ENCODE measurements at regions not wholly inside any gene's neighbourhood (a gene's known extent, or its start where the extent isn't known, plus 50 kb on each side); places are given as distances from the start of the nearest gene placed in this dataset.

DNA sequence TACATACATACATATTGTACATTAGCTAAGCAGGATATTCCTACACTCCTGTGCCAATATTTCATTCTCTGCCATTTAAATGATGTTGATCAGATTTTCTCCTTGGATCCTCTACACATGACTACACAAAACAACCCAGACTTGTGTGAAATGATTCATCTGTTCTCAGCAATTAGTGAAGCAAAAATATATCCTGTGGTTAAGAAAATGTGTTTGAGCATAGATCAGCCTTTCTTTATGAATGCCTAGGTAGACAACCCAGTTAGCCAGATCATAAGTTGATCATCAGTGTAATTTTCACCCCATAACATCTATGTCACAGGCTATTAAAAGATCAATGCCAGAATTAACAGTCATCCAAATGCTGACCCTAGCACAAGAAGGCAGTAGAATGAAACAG lies 275.2 kb upstream of the EDNRB start:
- TF ChIP-seq, protein P1, sequence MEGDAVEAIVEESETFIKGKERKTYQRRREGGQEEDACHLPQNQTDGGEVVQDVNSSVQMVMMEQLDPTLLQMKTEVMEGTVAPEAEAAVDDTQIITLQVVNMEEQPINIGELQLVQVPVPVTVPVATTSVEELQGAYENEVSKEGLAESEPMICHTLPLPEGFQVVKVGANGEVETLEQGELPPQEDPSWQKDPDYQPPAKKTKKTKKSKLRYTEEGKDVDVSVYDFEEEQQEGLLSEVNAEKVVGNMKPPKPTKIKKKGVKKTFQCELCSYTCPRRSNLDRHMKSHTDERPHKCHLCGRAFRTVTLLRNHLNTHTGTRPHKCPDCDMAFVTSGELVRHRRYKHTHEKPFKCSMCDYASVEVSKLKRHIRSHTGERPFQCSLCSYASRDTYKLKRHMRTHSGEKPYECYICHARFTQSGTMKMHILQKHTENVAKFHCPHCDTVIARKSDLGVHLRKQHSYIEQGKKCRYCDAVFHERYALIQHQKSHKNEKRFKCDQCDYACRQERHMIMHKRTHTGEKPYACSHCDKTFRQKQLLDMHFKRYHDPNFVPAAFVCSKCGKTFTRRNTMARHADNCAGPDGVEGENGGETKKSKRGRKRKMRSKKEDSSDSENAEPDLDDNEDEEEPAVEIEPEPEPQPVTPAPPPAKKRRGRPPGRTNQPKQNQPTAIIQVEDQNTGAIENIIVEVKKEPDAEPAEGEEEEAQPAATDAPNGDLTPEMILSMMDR (IDR thresholded peaks at IDR 0.05; ENCODE audit: unreplicated experiment) = no peak
- Mint-ChIP-seq H3K36me3 (ENCODE audit: low read depth, unreplicated experiment) (no peaks in the 10 kb centered on the region), H3K4me1 (ENCODE audit: unreplicated experiment) (no peaks in the 10 kb centered on the region), H3K4me3 (ENCODE audit: unreplicated experiment) (no peak overlapping the region), H3K9me3 (ENCODE audit: unreplicated experiment) (no peaks in the 10 kb centered on the region), H3K27ac (ENCODE audit: unreplicated experiment) (no peak overlapping the region), H3K27me3 (ENCODE audit: unreplicated experiment) (no peaks in the 10 kb centered on the region)
- no peak for DNase-seq (ENCODE audit: low spot score)

DNA sequence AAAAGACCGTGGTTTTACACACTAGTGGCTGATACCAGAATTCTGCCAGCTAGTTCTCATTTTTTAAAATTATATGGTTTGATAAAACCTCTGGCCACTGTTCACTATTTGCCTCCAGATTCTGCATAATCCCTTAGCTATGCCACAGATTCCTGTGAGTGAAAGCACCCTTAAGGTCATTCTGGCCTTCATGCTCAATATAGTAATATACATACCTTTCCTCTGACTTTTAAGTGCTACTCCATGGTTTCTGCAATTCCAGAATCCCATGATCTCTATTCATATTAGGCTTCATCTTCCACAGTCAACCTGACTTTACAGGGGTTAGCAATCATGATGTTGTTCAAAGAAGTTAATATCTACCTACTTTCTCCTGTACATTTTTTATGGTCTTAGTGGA lies 274.1 kb upstream of the EDNRB start:
- no peaks in the 10 kb centered on the region for H3K27me3 Mint-ChIP-seq (ENCODE audit: unreplicated experiment)
- H3K36me3 Mint-ChIP-seq (ENCODE audit: low read depth, unreplicated experiment) = no peaks in the 10 kb centered on the region
- H3K9me3 Mint-ChIP-seq (ENCODE audit: unreplicated experiment) = no peaks in the 10 kb centered on the region
- H3K4me1 Mint-ChIP-seq (ENCODE audit: unreplicated experiment) = no peaks in the 10 kb centered on the region
- H3K27ac Mint-ChIP-seq (ENCODE audit: unreplicated experiment) = no peak overlapping the region
- no peak for DNase-seq (ENCODE audit: low spot score)
- no peak overlapping the region for H3K4me3 Mint-ChIP-seq (ENCODE audit: unreplicated experiment)
- TF ChIP-seq, protein P1 (IDR thresholded peaks at IDR 0.05; ENCODE audit: unreplicated experiment) = no peak

DNA sequence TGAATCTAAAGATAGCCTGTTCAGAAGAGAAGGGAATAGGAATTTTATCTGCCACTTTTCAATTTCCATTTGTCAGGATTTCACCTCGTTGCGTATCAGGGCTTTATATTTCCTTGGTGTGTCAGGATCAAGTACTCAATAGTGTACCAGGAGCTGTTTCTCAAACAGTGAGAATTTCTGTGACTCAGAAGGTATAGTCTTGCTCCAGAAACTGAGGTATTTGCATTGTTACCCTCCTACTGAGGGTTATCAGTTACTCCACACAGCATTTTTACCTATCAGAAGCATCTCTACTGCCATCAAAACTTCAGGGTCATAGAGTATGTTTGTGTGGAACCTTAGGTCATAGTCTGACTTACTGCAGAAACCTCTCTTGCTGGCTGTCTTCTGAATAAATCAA lies 271.7 kb upstream of the EDNRB start:
- TF ChIP-seq, protein P1 (IDR thresholded peaks at IDR 0.05; ENCODE audit: unreplicated experiment) = no peak
- Mint-ChIP-seq H3K4me3 (ENCODE audit: unreplicated experiment) (no peak overlapping the region), H3K4me1 (ENCODE audit: unreplicated experiment) (no peaks in the 10 kb centered on the region), H3K36me3 (ENCODE audit: low read depth, unreplicated experiment) (no peaks in the 10 kb centered on the region), H3K27ac (ENCODE audit: unreplicated experiment) (no peak overlapping the region), H3K27me3 (ENCODE audit: unreplicated experiment) (no peaks in the 10 kb centered on the region), H3K9me3 (ENCODE audit: unreplicated experiment) (no peaks in the 10 kb centered on the region)
- no peak for DNase-seq (ENCODE audit: low spot score)

DNA sequence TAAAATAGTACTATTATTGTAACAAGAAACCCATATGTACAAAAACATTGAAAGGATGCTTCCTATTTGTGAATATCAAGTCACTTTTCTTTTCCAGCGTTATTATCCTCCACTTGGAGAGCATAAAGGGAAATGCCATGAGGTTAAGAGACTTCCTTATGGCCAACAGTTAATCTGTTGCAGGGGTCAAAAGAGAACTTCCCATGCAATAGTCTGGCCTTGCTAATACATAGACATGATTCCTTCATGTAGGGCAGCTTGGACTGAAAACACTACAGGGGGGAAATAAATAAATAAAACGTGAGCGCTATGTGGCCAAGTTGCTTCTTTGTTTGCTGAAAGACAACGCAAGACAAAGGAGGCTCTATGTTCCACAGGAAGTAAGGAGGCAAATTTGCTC lies 269.1 kb upstream of the EDNRB start:
- no peaks in the 10 kb centered on the region for H3K4me1 Mint-ChIP-seq (ENCODE audit: unreplicated experiment)
- H3K36me3 Mint-ChIP-seq (ENCODE audit: low read depth, unreplicated experiment) = no peaks in the 10 kb centered on the region
- no peak overlapping the region for H3K27ac Mint-ChIP-seq (ENCODE audit: unreplicated experiment)
- H3K9me3 Mint-ChIP-seq (ENCODE audit: unreplicated experiment) = no peaks in the 10 kb centered on the region
- H3K4me3 Mint-ChIP-seq (ENCODE audit: unreplicated experiment) = no peak overlapping the region
- no peak for DNase-seq (ENCODE audit: low spot score)
- H3K27me3 Mint-ChIP-seq (ENCODE audit: unreplicated experiment) = no peaks in the 10 kb centered on the region
- TF ChIP-seq, protein P1 (IDR thresholded peaks at IDR 0.05; ENCODE audit: unreplicated experiment) = no peak

DNA sequence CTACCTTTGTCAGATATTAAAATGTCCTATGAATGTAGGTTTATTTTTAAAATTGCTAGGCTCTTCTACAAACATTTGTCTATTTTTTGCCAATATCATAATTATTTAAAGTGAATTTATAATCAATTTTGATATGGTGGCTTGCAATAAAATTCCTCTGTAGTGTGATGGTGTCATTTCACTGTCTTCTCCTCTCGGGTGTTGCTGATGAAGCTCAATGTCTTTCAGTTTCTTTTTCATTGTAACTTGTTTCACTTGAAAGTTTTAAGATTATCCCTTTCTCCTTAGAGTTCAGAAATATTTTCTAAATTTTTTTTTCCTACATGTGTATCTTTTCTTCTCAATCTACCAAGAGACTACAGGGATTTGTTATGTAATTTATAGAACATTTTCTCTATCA lies 267.1 kb upstream of the EDNRB start:
- Mint-ChIP-seq H3K27ac (ENCODE audit: unreplicated experiment) (no peak overlapping the region), H3K9me3 (ENCODE audit: unreplicated experiment) (no peaks in the 10 kb centered on the region), H3K27me3 (ENCODE audit: unreplicated experiment) (no peaks in the 10 kb centered on the region), H3K4me3 (ENCODE audit: unreplicated experiment) (no peak overlapping the region), H3K36me3 (ENCODE audit: low read depth, unreplicated experiment) (no peaks in the 10 kb centered on the region), H3K4me1 (ENCODE audit: unreplicated experiment) (no peaks in the 10 kb centered on the region)
- no peak for DNase-seq (ENCODE audit: low spot score)
- TF ChIP-seq, protein P1 (IDR thresholded peaks at IDR 0.05; ENCODE audit: unreplicated experiment) = no peak
